Fibroblast of skin of back (primary cell): ENCODE measurements at regions not wholly inside any gene's neighbourhood (a gene's known extent, or its start where the extent isn't known, plus 50 kb on each side); places are given as distances from the start of the nearest gene placed in this dataset.
"Not testable (repeated sequence)": the region's sequence is repeated elsewhere in the genome, so short reads cannot be mapped to it uniquely, and the experiment has no call there.

Experiments
- DNase-seq: peaks from one replicate; pipeline ENCODE4 v3.0.0-alpha.2; 2013

- peak; percentile 99 for DNase-seq
Observed at GRCh38 chr19:14283813-14284520, 78.0 kb upstream of the ADGRL1 start.

GRCh38 chr19:14279270-14279669, 73.3 kb upstream of the ADGRL1 start:
- DNase-seq = not testable (repeated sequence)

GRCh38 chr19:14277608-14278007, 71.6 kb upstream of the ADGRL1 start:
- no peak for DNase-seq

- DNase-seq = not testable (repeated sequence)
Observed at GRCh38 chr19:14275823-14276222, 69.9 kb upstream of the ADGRL1 start.

- DNase-seq = no peak
Observed at GRCh38 chr19:14272623-14273022, 66.7 kb upstream of the ADGRL1 start.

GRCh38 chr19:14271840-14272239, 65.9 kb upstream of the ADGRL1 start:
- no peak for DNase-seq

- not testable (repeated sequence) for DNase-seq
Observed at GRCh38 chr19:14270557-14270956, 64.6 kb upstream of the ADGRL1 start.

GRCh38 chr19:14267224-14267741, 61.3 kb upstream of the ADGRL1 start:
- DNase-seq = no peak

- DNase-seq = not testable (repeated sequence)
Observed at GRCh38 chr19:14266208-14266607, 60.2 kb upstream of the ADGRL1 start.

GRCh38 chr19:14265290-14266036, 59.5 kb upstream of the ADGRL1 start:
- no peak for DNase-seq

- peak; percentile 34 for DNase-seq
Observed at GRCh38 chr19:14255902-14256649, 50.1 kb upstream of the ADGRL1 start.
